ENCODE measurements at regions not wholly inside any gene's neighbourhood (a gene's known extent, or its start where the extent isn't known, plus 50 kb on each side); places are given as distances from the start of the nearest gene placed in this dataset.

GRCh38 chr16:64731891-64732290 is 390.0 kb downstream of the CDH11 start:
- Histone ChIP-seq H3K4me3 (no peak overlapping the region), H3K9me3 (ENCODE audit: low read depth) (no peaks in the 10 kb centered on the region), H3K27me3 (no peaks in the 10 kb centered on the region), H3K4me1 (ENCODE audit: low read depth) (no peaks in the 10 kb centered on the region), H3K36me3 (no peaks in the 10 kb centered on the region), H3K27ac (no peak overlapping the region)
- no peak for DNase-seq (ENCODE audit: low read depth in 1 of 2, low spot score in 1 of 2)
- TF ChIP-seq CTCF (IDR thresholded peaks at IDR 0.05; ENCODE audit: low read depth, low read length) = no peak

- TF ChIP-seq CTCF (IDR thresholded peaks at IDR 0.05; ENCODE audit: low read depth, low read length) = no peak
- no peak for DNase-seq (ENCODE audit: low read depth in 1 of 2, low spot score in 1 of 2)
- no peak overlapping the region for H3K4me3 ChIP-seq
- H3K27me3 ChIP-seq = no peaks in the 10 kb centered on the region
- H3K9me3 ChIP-seq (ENCODE audit: low read depth) = no peaks in the 10 kb centered on the region
- H3K4me1 ChIP-seq (ENCODE audit: low read depth) = peaks cover 6% of the 10 kb centered on the region
- H3K27ac ChIP-seq = no peak overlapping the region
- H3K36me3 ChIP-seq = no peaks in the 10 kb centered on the region
Measured at GRCh38 chr16:64730261-64730660, 391.6 kb downstream of the CDH11 start.

- no peak for TF ChIP-seq CTCF (IDR thresholded peaks at IDR 0.05; ENCODE audit: low read depth, low read length)
- Histone ChIP-seq H3K4me3 (no peak overlapping the region), H3K27ac (no peak overlapping the region), H3K9me3 (ENCODE audit: low read depth) (no peaks in the 10 kb centered on the region), H3K36me3 (no peaks in the 10 kb centered on the region), H3K27me3 (no peaks in the 10 kb centered on the region), H3K4me1 (ENCODE audit: low read depth) (peaks cover 6% of the 10 kb centered on the region)
- DNase-seq (ENCODE audit: low read depth in 1 of 2, low spot score in 1 of 2) = no peak
Measured at GRCh38 chr16:64724339-64724738, 397.5 kb downstream of the CDH11 start.

- no peak for TF ChIP-seq CTCF (IDR thresholded peaks at IDR 0.05; ENCODE audit: low read depth, low read length)
- Histone ChIP-seq H3K4me1 (ENCODE audit: low read depth) (no peaks in the 10 kb centered on the region), H3K4me3 (no peak overlapping the region), H3K9me3 (ENCODE audit: low read depth) (no peaks in the 10 kb centered on the region), H3K27ac (no peak overlapping the region), H3K27me3 (no peaks in the 10 kb centered on the region), H3K36me3 (no peaks in the 10 kb centered on the region)
- DNase-seq (ENCODE audit: low read depth in 1 of 2, low spot score in 1 of 2) = no peak
Measured at GRCh38 chr16:64718486-64718885, 403.4 kb downstream of the CDH11 start.

GRCh38 chr16:64717871-64718270 is 404.0 kb downstream of the CDH11 start:
- no peaks in the 10 kb centered on the region for H3K9me3 ChIP-seq (ENCODE audit: low read depth)
- H3K4me3 ChIP-seq = no peak overlapping the region
- H3K27ac ChIP-seq = no peak overlapping the region
- no peak for TF ChIP-seq CTCF (IDR thresholded peaks at IDR 0.05; ENCODE audit: low read depth, low read length)
- no peak for DNase-seq (ENCODE audit: low read depth in 1 of 2, low spot score in 1 of 2)
- H3K36me3 ChIP-seq = no peaks in the 10 kb centered on the region
- H3K27me3 ChIP-seq = no peaks in the 10 kb centered on the region
- H3K4me1 ChIP-seq (ENCODE audit: low read depth) = no peaks in the 10 kb centered on the region

- no peak overlapping the region for H3K4me3 ChIP-seq
- no peak overlapping the region for H3K27ac ChIP-seq
- no peak for TF ChIP-seq CTCF (IDR thresholded peaks at IDR 0.05; ENCODE audit: low read depth, low read length)
- peak in 1 of 2 donors; percentile 25 for DNase-seq (ENCODE audit: low read depth in 1 of 2, low spot score in 1 of 2)
- no peaks in the 10 kb centered on the region for H3K36me3 ChIP-seq
- no peaks in the 10 kb centered on the region for H3K4me1 ChIP-seq (ENCODE audit: low read depth)
- H3K9me3 ChIP-seq (ENCODE audit: low read depth) = no peaks in the 10 kb centered on the region
- no peaks in the 10 kb centered on the region for H3K27me3 ChIP-seq
Measured at GRCh38 chr16:64715624-64716023, 406.2 kb downstream of the CDH11 start.

All from cardiac muscle cell (in vitro differentiated cells and primary cell).